Body of pancreas (tissue), 4 donors: ENCODE measurements at regions not wholly inside any gene's neighbourhood (a gene's known extent, or its start where the extent isn't known, plus 50 kb on each side); places are given as distances from the start of the nearest gene placed in this dataset.

Experiments used
- CTCF ChIP-seq, 7 experiments: fragments of 450-650 bp in 4 of 7; fragments of 200-600 bp in 3 of 7; sonication (generic) in 3 of 7; IDR thresholded peaks; one replicate each; pipeline ENCODE4 v1.5.1; 2016 to 2019; ENCODE audit warnings: antibody characterized with exemption in 7 of 7
- POLR2A ChIP-seq, 3 donors: fragments of 450-650 bp; IDR thresholded peaks; one replicate each; pipeline ENCODE4 v1.6.1; 2016; ENCODE audit warnings: antibody characterized with exemption in 3 of 3, mild to moderate bottlenecking in 2 of 3

GRCh38 chr5:4337519-4337918, 741.9 kb downstream of the IRX1 start:
- TF ChIP-seq CTCF (IDR thresholded peaks at IDR 0.05), result no peak
- TF ChIP-seq POLR2A (IDR thresholded peaks at IDR 0.05), result no peak
